GM19240 (cell line): ENCODE measurements at regions not wholly inside any gene's neighbourhood (a gene's known extent, or its start where the extent isn't known, plus 50 kb on each side); places are given as distances from the start of the nearest gene placed in this dataset.
"Not testable (repeated sequence)": the region's sequence is repeated elsewhere in the genome, so short reads cannot be mapped to it uniquely, and the experiment has no call there.

ENCODE experiments used
- DNase-seq: peaks from one replicate; pipeline ENCODE4 v3.0.0; 2011; ENCODE audit warnings: low spot score; ENCODE audit not compliant: insufficient read length

DNA sequence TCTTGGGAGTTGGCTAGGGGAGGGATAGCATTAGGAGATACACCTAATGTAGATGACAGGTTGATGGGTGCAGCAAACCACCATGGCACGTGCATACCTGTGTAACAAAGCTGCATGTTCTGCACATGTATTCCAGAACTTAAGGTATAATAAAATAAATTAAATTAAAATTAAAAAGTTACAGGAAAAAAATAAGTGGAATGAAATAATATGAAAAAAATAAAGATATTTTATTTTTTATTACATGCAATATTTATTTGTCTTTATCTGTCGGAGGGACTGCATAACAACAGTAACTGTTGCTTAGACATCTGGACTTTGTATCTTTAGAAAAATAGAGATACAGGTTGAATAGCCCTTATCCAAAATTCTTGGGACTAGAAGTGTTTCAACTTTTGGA is 597.4 kb upstream of the CCDC179 start:
- no peak for DNase-seq

DNA sequence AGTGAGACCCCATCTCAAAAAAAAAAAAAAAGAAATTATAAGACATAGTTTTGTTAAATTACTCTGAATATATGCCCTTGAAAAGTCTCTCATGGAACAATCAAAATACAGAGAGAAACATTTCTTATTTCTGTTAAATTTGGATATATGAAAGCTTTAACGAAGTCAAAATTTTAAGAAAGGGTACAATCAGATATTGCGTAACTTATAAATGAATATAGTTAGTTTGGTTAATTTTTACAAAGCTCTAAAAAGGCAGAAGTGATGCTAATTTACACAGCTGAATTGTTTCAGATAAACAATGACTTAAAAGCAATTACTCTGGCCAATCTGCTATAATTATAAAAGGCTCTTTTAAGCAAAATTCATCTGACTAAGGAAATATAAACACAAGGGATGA is 611.6 kb upstream of the CCDC179 start:
- DNase-seq = no peak

DNA sequence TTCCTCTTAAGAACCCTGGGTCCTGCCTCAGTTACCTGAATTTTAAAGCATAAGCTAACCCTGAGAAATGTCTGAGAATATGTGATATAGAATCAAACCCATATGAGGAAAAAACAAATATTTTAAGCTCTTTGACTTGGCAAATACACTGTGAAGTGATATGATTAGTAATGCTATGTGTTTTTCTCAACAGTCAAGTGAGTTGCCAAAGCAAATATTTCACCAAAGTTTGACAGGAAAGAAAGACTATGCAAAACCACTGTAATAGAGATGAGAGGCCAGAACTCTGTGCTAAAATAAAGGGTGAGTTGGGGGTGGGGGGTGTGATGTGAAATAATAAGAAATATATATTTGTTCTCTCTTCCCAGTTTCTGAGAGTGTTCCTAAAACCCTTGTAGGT is 613.5 kb upstream of the CCDC179 start:
- DNase-seq = no peak

DNA sequence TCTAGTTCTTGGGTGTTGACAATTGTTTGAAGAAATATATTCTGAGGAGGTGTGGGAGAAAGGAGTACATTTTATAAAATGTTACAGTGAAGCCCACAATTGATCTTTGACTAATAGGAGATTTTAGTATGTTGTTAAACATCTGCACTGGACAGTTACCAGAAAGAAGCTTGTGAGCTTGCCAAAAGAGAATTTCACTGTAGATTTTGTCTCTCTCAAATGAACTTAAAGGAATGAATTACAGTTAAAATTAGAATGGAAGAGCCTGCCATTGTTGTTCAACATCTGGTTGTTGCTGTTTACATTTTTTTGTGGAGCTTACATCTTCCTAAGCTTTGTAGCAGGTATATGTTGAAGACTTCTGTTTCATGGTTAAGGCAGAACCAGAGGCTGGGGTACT is 620.5 kb upstream of the CCDC179 start:
- DNase-seq = no peak

DNA sequence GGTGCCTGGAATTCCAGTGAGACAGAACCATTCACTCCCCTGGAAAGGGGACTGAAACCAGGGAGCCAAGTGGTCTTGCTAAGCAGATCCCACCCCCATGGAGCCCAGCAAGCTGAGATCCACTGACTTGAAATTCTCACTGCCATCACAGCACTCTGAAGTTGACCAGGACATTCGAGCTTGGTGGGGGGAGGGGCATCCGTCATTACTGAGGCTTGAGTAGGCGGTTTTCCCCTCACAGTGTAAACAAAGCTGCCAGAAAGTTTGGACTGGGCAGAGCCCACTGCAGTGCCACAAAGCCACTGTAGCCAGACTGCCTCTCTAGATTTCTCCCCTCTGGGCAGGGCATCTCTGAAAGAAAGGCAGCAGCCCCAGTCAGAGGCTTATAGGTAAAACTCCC is 623.9 kb upstream of the CCDC179 start:
- DNase-seq = not testable (repeated sequence)

DNA sequence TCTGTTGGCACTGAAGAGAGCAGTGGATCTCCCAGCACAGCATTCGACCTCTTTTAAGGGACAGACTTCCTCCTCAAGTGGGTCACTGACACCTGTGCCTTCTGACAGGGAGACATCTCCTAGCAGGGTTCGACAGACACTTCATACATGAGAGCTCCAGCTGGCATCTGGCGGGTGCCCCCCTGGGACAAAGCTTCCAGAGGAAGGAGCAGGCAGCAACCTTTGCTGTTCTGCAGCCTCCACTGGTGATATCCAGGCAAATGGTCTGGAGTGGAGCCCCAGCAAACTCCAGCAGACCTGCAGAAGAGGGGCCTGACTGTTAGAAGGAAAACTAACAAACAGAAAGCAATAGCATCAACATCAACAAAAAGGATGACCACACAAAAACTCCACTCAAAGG is 624.3 kb upstream of the CCDC179 start:
- not testable (repeated sequence) for DNase-seq

DNA sequence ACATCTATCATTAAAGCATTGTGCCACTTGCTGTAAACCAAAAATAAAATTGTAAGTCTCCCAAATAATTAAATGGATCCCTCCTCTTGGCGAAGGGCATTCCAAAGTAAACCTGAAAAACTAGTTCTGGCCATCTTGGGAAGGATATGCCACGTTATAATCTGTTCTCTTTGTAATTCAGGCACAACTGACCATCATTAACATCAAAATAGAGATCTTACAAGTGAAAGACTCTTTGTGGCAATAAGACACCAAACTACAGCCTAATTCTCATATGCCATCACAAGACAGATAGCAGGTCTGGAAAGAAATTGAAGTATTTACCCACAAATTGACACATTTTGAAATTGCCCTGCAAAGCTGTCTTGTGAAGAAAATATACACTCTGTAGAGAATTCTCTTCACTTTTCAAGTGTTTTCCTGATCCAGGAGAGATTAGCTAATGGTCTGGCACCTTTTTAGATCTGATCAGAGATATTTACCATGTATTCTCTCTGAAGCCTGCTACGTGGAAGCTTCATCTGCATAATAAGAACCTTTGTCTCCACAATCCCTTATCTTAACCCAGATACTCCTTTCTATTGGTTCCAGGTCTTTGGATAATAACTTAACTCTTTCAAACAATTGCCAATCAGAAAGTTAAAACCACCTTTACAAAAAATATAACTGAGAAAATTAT is 630.4 kb upstream of the CCDC179 start:
- no peak for DNase-seq

DNA sequence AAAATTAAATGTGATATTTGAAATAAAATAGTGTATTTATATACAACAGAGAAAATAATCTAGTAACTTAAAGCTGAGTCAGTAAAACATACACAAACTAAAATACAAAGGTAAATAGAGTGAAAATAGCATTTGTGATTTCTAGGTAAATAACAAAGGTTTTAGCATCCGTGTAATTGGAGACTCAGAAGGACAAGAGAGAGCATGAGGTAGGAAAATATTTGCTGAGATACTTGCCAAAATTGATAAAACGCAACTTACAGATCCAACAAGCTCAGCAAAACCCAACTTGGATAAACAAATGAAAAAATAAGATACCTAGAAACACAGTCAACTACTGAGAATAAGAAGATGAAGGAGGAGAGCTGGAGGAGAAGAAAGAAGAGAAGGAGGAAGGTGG is 634.7 kb upstream of the CCDC179 start:
- no peak for DNase-seq

DNA sequence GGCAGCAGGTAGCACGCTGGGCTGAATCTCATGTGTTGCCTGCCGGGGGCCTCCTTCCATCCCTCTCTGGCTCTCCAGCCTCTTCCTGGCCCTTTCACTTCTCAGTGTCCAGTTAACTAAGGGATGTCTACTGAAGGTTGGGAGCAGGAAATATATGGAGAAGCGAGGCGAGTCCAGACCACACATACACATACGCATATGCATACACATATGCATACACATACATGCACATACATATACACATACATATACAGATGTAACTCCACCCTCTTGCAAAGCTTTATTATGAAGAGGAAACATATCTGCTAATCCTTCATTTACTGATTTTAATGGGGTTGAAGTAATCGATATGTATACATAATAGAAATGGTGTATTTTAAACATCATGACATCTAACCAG is 636.1 kb upstream of the CCDC179 start:
- no peak for DNase-seq

DNA sequence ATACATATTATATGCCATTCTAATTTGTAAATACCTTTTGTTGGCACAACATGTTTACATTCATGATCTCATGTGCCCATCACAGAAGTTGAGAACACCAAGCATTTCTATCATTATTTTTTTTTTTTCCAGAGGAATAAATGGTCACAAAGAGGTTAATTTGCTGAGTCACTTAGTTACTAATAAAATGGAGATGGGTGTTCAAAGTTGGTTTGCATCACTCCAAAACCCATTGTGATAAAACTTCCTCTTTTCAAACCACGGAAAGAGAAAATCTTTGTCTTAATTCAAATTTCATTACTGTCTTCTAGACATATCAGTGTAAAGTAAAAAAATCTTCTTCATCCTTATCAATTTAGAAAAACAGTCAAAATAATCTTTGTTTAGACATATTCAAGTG is 636.8 kb upstream of the CCDC179 start:
- no peak for DNase-seq

DNA sequence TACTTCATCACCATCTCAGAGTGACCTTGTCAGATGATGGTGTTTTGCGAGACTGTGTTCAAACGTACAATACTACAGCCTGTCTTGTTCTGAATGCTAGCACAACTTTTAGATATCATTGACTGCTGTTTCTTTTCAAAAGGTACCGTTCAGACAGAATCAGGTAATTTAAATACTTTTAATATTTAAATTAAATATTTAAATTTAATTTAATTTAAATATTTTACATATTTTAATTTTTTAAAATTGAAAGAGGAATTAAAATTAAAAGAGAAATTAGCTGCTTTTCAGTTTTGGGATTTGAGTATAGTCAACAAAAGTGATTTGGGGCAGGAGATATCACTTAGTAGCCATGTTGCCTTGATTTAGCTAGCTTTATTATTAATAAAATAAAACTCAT is 642.1 kb upstream of the CCDC179 start:
- no peak for DNase-seq

DNA sequence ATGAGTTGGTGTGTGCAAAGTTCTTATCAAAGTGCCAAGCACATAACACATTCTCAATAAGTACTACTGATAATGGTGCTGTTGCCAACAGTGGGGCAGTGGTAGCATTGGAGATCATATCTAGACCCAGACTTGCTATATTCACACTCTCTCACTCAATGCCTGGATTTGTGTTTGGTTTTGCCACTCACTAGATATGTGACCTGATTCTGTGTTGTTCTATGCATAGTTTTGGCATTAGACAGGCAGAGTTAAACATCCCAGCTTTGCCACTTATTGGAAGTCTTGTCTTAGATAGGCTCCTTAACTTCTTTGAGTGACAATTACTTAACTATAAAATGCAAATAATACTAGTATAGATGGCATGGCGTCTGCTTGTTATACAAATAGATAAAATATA is 642.6 kb upstream of the CCDC179 start:
- DNase-seq = no peak

DNA sequence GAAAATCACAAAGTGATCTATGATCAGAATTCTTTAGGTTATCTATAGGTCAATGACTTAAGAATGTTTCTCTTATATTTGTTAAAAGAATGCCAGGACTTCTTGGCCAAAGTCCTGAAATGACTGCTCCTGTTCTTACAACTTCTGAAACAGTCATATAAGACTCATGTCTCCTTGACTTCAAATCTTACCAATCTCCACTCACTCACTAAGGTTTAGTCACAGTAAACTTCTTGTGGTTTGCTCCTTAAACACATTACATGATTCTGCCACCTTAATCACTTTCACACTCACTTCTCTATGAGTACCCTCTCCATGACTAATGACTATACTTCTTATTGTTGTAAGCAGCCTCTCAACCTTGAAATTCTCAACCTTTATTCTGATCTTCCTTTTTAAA is 648.7 kb upstream of the CCDC179 start:
- DNase-seq = no peak

DNA sequence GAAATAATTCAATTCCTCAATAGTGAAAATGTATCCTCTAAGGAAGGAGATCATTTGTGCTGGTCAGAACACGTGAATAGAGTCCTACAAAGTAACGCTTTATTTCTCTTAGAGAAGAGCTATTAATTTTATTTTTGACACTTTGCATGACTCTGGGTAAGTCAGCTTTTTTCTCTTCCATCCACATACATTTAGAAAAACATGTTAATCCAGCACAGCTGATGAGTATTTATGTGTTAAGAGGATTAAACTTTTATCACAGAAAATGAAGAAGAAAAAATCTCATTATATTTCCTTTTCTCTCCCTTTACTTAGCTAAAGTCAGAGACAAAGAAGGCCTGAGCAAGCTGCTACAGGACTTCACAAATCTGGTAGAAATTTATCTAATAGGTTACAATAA is 649.5 kb upstream of the CCDC179 start:
- no peak for DNase-seq

DNA sequence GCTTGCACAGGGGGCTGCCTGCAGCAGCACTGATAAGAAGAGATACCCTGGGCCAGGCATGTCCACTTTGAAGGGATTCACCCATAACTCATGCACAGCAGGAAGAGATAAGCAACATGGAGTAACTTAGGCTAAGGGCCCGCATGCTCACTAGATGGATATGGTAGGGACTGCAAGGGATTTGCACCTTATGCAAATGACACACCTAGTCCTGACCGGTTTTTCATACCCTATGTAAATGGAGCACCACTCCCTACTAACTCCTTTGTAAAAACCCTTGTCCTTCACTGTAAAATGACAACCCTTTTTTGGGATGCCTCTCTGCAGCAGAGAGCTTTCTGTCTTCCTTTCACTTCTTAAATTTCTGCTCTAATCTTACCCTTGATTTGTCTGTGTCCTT is 658.9 kb upstream of the CCDC179 start:
- DNase-seq = no peak

DNA sequence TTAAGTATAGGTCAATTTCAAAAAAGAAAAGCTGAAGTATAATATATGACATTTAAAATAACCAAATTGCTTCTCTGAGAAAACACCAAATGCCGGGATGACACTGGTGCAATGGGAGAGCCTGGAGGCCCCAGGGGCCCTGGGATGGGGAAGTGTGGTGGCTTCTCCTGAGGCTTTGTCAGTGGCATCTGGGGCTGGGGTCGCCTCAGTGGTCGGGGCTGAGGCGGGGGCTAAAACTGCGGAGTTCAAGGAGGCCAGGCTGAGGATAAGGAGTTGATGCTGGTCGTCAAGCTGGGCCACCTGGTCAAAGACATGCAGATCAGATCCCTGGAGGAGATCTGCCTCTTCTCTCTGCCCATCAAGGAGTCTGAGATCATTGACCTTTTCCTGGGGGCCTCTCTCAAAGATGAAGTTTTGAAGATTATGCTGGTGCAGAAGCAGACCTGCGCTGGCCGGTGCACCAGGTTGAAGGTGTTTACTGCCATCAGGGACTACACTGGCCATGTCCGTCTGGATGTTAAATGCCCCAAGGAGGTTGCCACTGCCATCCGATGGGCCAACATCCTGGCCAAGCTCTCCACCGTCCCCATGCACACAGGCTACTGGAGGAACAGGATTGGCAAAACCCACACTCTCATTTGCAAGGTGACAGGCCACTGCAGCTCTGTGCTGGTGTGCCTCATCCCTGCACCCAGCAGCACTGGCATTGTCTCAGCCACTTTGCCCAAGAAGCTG is 660.1 kb upstream of the CCDC179 start:
- DNase-seq = no peak

DNA sequence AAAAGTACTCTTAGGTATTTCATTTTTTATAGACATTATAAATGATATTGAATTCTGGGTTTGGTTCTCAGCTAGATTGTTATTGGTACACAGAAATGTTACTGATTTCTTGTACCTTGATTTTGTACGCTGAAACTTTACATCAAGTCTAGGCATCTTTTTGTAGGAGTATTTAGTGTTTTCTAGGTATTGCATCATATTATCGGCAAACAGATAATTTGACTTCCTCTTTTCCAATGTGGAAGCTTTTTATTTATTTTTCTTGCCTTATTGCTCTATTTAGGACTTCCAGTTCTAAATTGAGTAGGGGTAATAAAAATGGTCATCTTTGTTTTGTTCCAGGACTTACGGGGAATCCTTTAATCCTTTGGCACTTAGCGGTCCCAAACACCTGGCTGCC is 676.6 kb upstream of the CCDC179 start:
- no peak for DNase-seq

DNA sequence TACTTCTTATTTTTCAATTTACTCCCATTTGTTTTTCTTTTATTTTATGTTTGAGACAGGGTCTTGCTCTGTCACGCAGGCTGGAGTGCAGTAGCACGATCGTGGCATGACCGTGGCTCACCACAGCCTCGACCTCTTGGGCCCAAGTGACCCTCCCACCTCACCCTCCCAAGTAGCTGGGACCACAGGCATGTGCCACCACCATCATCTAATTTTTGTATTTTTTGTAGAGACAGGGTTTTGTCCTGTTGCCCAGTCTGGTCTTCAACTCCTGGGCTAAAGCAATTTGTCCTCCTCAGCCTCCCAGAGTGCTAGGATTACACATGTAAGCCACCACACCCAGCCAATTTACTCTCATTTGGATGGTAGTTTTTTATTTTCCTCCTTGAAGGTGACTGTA is 679.3 kb upstream of the CCDC179 start:
- no peak for DNase-seq

DNA sequence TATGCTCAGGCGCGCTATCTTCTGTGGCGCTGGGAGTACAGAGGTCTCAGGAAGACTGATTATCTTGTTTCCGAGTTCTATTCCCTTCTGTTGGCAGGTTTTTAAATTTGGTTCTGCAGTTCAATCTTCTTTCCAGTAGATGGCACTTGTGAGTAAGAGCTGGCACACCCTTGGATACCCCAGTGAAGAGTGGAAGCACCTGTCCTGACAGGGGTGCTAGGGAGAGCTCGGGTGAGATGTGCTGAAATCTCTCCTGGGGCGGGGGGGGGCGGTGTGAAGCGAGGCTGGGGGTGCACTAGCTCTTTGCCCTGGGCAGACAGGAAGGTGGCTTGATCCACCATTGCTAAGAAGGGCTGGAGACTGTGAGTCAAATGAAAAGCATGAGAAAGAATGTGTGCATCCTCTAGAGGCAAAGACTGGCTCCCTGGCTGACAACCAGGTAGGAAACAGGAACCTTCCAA is 679.9 kb upstream of the CCDC179 start:
- DNase-seq = peak; percentile 4

DNA sequence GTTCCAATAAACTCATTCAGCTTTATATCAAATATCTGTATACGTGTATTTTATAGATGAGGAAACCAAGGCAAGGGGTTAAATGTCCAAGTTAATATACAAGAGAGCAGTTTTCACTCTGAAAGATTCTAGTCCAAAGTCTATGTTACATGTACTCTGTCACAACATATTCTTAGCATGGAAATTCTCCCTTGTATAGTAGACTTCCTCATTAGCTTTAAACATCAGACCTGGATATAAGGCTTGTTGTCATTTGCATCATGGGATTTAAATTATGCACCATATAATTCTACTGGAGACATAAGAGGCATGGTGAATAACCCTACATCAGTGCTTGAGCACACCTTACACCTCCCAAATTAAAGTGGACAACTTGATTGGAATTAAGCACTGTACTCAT is 681.9 kb upstream of the CCDC179 start:
- DNase-seq = no peak

DNA sequence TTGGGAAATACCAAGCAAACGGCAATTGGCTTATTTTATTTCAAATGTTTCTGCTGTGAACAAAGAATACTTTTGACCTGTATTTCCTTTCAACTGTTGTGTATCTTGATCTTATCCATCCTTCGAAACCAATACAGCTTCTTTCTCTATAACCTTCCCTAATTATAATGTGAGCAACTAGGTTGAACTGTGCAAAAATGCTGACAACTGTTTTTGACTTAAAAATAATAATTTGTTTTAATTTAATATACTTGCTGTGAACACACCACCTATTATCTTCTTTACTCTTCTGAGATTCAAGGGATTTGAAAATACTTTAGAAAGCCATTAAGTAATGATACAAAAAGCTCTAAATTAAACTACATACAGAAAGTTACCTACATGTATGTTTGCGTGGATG is 682.5 kb upstream of the CCDC179 start:
- no peak for DNase-seq

DNA sequence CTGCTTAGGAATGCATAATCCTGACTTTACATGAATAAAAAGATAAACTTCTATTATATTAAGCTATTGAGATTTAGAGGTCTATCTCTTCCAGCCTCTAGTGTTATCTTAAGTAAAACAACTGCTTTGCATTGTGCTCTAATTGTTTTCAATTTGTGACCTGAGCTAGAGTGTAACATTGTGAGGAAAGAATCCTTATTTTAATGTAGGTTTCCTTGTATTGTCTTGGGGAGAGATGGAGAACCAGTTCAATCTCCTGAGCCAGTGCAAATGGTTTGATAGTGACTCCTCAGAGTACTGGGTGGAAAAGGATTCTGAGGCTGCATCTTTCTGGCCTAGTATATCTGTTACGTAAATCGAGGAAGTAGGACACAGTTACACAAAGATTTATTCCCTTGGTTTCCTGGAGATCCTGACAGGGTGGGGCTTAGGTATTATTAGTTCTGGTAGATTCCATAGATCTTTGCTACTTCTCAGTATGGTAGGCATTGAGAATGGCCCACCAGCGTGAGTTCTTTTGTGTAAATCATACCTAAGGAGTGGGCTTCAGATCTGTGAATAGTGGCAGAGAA is 683.5 kb upstream of the CCDC179 start:
- no peak for DNase-seq

DNA sequence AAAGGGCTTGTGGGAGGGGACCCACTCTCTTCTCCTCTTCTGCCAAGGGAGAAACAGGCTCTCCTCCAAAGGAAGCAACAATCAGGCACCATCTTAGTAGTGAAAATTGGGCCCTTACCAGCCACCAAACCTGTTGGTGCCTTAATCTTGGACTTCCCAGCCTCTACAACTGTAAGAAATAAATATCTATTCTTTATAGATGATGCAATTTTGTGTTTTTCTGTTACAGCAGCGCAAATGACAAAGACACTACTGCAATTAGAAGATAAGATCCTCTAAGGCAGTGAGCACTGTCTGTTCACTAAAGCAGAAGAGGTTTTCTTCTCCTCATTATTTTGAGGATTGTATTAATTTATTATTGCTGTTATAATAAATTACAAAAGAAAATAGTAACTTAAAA is 691.4 kb upstream of the CCDC179 start:
- no peak for DNase-seq
